A673 (cell line): ENCODE measurements at regions not wholly inside any gene's neighbourhood (a gene's known extent, or its start where the extent isn't known, plus 50 kb on each side); places are given as distances from the start of the nearest gene placed in this dataset.

Experiments
- BruUV-seq: library from RNA; stranded (reverse); fragments of 400-500 nt; replicated peaks from 2 replicates; lab custom pipeline; 2021; lab: Mats Ljungman, UMichigan
- CTCF ChIA-PET: fragments of 300-600 bp; sonication (Branson Sonifier 250); formaldehyde crosslinking; loops from one replicate; lab custom pipeline; 2022; ENCODE audit warnings: antibody characterized with exemption; lab: Charles Lee
- POLR2A ChIA-PET: fragments of 300-600 bp; sonication (Branson Sonifier 250); formaldehyde crosslinking; loops from one replicate; lab custom pipeline; 2022; ENCODE audit warnings: antibody characterized with exemption; ENCODE audit not compliant: low non-redundant PET; lab: Charles Lee
- DNase-seq: peaks from one replicate; pipeline ENCODE4 v3.0.0-alpha.2; 2015; ENCODE audit warnings: low spot score
- H3K27ac ChIP-seq: fragments of 200-600 bp; sonication (generic); 2 replicates; pipeline ENCODE4 v1.5.1; 2016; ENCODE audit warnings: mixed run types, low read depth, mild to moderate bottlenecking, mixed read lengths, antibody characterized with exemption, low read length; ENCODE audit not compliant: poor library complexity, severe bottlenecking
- H3K27me3 ChIP-seq: fragments of 200-600 bp; sonication (generic); replicated peaks from 2 replicates; pipeline ENCODE4 v1.6.1; 2017; ENCODE audit warnings: mixed run types, low read depth, mild to moderate bottlenecking, mixed read lengths, antibody characterized with exemption, low read length; ENCODE audit not compliant: insufficient read depth, poor library complexity
- H3K36me3 ChIP-seq: fragments of 200-600 bp; sonication (generic); 2 replicates; pipeline ENCODE4 v1.6.1; 2016; ENCODE audit warnings: mixed run types, mild to moderate bottlenecking, mixed read lengths, antibody characterized with exemption, low read length; ENCODE audit not compliant: insufficient read depth, poor library complexity, severe bottlenecking
- H3K4me1 ChIP-seq: fragments of 200-600 bp; sonication (generic); 2 replicates; pipeline ENCODE4 v1.6.1; 2017; ENCODE audit warnings: mixed run types, mild to moderate bottlenecking, mixed read lengths, antibody characterized with exemption, low read length; ENCODE audit not compliant: insufficient read depth, poor library complexity, severe bottlenecking
- H3K4me3 ChIP-seq: fragments of 200-600 bp; sonication (generic); 2 replicates; pipeline ENCODE4 v1.5.1; 2016; ENCODE audit warnings: low read depth, mixed run types, mild to moderate bottlenecking, mixed read lengths, low read length; ENCODE audit not compliant: poor library complexity, severe bottlenecking
- H3K9me3 ChIP-seq: fragments of 200-600 bp; sonication (generic); 2 replicates; pipeline ENCODE4 v1.6.1; 2016; ENCODE audit warnings: mixed run types, low read depth, mild to moderate bottlenecking, mixed read lengths, antibody characterized with exemption, low read length; ENCODE audit not compliant: poor library complexity, severe bottlenecking
- EZH2 ChIP-seq: fragments of 200-600 bp; sonication (generic); IDR thresholded peaks from 2 replicates; pipeline ENCODE4 v1.6.1; 2017; ENCODE audit warnings: borderline replicate concordance, low read depth, mild to moderate bottlenecking, mixed read lengths, antibody characterized with exemption, low read length; ENCODE audit not compliant: poor library complexity, severe bottlenecking
- intact Hi-C: fragments of 100-400 bp; cut with micrococcal nuclease; formaldehyde crosslinking; loops from one replicate; pipeline ENCODE4 v1.10.0; 2022; ENCODE audit not compliant: unreplicated experiment
- TF ChIP-seq, protein P1 (sequence below): fragments of 300-800, 200-600 bp; sonication (generic); conservative IDR thresholded peaks from 2 replicates; pipeline ENCODE4 v1.5.1; 2017; ENCODE audit warnings: low read depth, mild to moderate bottlenecking, antibody characterized with exemption, low read length, moderate library complexity, mixed read lengths

DNA sequence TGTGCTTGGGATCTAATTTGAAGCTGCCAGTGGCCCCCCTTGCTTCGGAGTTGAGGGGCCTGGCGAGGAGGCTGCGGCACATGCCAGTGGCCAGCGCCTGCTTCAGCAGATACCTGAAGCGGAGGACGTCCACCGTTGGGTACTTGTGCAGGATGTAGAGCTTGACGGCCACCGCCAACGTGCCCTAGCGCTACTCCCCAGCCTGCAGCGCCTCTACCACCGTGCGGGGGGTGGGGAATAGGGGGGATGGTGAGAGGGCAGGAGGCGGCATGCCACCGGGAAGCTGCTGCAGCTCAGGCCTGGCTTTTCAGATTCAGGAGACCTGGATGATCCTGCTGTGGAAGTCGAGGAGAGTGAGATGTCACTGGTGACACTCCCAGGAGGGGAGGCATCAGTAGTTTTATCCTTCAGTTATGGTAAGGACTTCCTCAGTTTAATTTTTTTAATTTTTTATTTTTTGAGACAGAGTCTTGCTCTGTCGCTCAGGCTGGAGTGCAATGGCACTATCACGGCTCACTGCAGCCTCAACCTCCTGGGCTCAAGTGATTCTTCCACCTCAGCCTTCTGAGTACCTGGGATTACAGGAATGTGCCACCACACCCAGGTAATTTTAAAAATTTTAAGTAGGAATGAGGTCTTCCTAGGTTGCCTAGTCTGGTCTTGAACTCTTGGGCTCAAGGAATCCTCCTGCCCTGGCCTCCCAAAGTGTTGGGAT is 150.6 kb upstream of the FRMD4B start:
- H3K4me1 ChIP-seq = no peaks in the 10 kb centered on the region
- H3K27me3 ChIP-seq = peaks cover 9% of the 10 kb centered on the region
- H3K4me3 ChIP-seq = no peak overlapping the region
- no peaks in the 10 kb centered on the region for H3K9me3 ChIP-seq
- ChIA-PET POLR2A (no interaction called here), CTCF (no interaction called here)
- no peaks in the 10 kb centered on the region for H3K36me3 ChIP-seq
- TF ChIP-seq, protein P1, sequence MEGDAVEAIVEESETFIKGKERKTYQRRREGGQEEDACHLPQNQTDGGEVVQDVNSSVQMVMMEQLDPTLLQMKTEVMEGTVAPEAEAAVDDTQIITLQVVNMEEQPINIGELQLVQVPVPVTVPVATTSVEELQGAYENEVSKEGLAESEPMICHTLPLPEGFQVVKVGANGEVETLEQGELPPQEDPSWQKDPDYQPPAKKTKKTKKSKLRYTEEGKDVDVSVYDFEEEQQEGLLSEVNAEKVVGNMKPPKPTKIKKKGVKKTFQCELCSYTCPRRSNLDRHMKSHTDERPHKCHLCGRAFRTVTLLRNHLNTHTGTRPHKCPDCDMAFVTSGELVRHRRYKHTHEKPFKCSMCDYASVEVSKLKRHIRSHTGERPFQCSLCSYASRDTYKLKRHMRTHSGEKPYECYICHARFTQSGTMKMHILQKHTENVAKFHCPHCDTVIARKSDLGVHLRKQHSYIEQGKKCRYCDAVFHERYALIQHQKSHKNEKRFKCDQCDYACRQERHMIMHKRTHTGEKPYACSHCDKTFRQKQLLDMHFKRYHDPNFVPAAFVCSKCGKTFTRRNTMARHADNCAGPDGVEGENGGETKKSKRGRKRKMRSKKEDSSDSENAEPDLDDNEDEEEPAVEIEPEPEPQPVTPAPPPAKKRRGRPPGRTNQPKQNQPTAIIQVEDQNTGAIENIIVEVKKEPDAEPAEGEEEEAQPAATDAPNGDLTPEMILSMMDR = no peak
- TF ChIP-seq EZH2 = no peak
- intact Hi-C loops = no loop called here
- no TSS peak for BruUV-seq
- no peak overlapping the region for H3K27ac ChIP-seq
- no peak for DNase-seq

DNA sequence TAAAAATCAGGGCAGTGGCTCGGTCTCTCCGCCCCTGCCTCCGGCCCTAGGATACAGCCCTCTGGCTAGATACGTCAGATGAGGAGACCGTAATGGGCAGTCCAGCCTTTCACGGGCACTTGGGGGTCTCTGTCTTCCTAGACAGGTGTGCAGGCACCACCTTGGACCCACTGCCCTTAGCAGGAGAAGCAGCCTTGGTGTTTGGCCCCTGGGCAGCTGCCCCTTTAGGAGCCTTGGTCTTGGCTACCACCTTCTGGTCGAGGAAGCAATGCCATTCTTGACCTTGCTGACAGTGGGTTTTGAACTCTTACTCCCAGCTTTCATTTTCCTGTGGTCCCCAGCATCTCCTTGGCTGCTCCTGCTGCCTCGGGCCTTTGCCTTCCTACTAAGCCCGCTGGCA is 149.7 kb upstream of the FRMD4B start:
- Histone ChIP-seq H3K27me3 (peaks cover under 1% of the 10 kb centered on the region), H3K27ac (no peak overlapping the region), H3K36me3 (no peaks in the 10 kb centered on the region), H3K4me3 (no peak overlapping the region), H3K4me1 (no peaks in the 10 kb centered on the region), H3K9me3 (no peaks in the 10 kb centered on the region)
- no peak for DNase-seq
- ChIA-PET CTCF (no interaction called here), POLR2A (no interaction called here)
- intact Hi-C loops = no loop called here
- TF ChIP-seq, protein P1 = no peak
- TF ChIP-seq EZH2 = no peak
- BruUV-seq = no TSS peak

DNA sequence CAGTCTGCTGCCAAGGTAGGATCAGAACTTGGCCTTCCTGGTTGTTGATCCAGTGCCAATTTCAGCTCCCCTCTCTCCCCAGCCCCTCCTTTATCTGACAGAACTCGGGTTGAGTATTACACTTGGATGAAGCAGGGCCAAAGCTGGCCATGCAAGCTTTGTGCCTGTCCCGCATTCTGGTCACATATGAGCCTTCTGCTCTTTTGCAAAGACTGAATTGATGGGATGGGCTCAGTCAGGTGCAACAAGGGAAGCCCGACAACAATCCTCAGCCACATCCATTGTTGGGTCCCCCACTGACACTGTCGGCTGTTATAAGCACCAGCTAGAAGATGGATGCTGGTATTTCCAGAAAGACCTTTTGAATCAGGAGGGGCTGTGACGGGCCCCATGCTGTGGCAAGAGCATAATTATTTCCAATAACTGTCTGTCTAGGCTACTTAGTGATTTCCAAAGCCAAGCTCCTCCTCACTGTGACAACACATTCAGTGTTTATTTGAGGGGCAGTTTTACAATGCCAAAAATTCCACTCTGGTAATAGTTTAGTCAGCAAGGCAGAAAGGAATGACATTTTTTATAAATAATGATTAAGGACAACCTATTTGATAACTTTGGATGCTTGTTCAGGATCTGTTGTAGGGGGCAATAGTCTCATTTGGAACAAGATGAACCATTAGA is 146.8 kb upstream of the FRMD4B start:
- no peaks in the 10 kb centered on the region for H3K27me3 ChIP-seq
- TF ChIP-seq EZH2 = no peak
- TF ChIP-seq, protein P1 = no peak

More for the DNA sequence above, 146.8 kb upstream of the FRMD4B start:
- Histone ChIP-seq H3K4me1 (no peaks in the 10 kb centered on the region), H3K36me3 (no peaks in the 10 kb centered on the region), H3K27ac (no peak overlapping the region), H3K4me3 (no peak overlapping the region), H3K9me3 (no peaks in the 10 kb centered on the region)
- DNase-seq = no peak
- ChIA-PET POLR2A (no interaction called here), CTCF (no interaction called here)
- BruUV-seq = no TSS peak
- intact Hi-C loops = no loop called here
